Esophagus muscularis mucosa (tissue), 4 donors: ENCODE measurements at regions not wholly inside any gene's neighbourhood (a gene's known extent, or its start where the extent isn't known, plus 50 kb on each side); places are given as distances from the start of the nearest gene placed in this dataset.

Source experiments
- CTCF ChIP-seq, 3 experiments: fragments of 200-600 bp in 2 of 3; fragments of 450-650 bp in 1 of 3; sonication (generic) in 2 of 3; IDR thresholded peaks; one replicate each; pipeline ENCODE4 v1.5.1; 2017 to 2019; ENCODE audit warnings: antibody characterized with exemption in 3 of 3, mild to moderate bottlenecking in 2 of 3, moderate library complexity in 1 of 3
- EP300 ChIP-seq: sonication (generic); formaldehyde crosslinking; IDR thresholded peaks from one replicate; pipeline ENCODE4 v1.6.1; 2017; ENCODE audit warnings: antibody characterized with exemption
- POLR2A ChIP-seq: fragments of 450-650 bp; IDR thresholded peaks from one replicate; pipeline ENCODE4 v1.6.1; 2017; ENCODE audit warnings: antibody characterized with exemption, moderate library complexity, mild to moderate bottlenecking, low read depth
- POLR2AphosphoS5 ChIP-seq, 2 donors: sonication (generic); formaldehyde crosslinking; IDR thresholded peaks; one replicate each; pipeline ENCODE4 v1.6.1; 2017; ENCODE audit warnings: antibody characterized with exemption in 2 of 2

- no peak for TF ChIP-seq CTCF (IDR thresholded peaks at IDR 0.05)
- no peak for TF ChIP-seq POLR2AphosphoS5 (IDR thresholded peaks at IDR 0.05)
- TF ChIP-seq EP300 = no peak
- TF ChIP-seq POLR2A = no peak
Measured at GRCh38 chr6:137758661-137759060, 108.4 kb upstream of the TNFAIP3 start.
